ENCODE measurements at regions not wholly inside any gene's neighbourhood (a gene's known extent, or its start where the extent isn't known, plus 50 kb on each side); places are given as distances from the start of the nearest gene placed in this dataset.
"Not testable (repeated sequence)": the region's sequence is repeated elsewhere in the genome, so short reads cannot be mapped to it uniquely, and the experiment has no call there.

GRCh38 chrX:122982521-122982920 is 201.6 kb upstream of the GRIA3 start:
- no peak overlapping the region for H3K4me3 ChIP-seq (ENCODE audit: low read length)
- no peak for TF ChIP-seq CTCF (conservative IDR thresholded peaks at IDR 0.05; ENCODE audit: low read length)
- DNase-seq (ENCODE audit: low read depth), result no peak

GRCh38 chrX:123002844-123003243 is 181.2 kb upstream of the GRIA3 start:
- not testable (repeated sequence) for H3K4me3 ChIP-seq (ENCODE audit: low read length); DNase-seq (ENCODE audit: low read depth)

GRCh38 chrX:123013141-123013540 is 170.9 kb upstream of the GRIA3 start:
- TF ChIP-seq CTCF (conservative IDR thresholded peaks at IDR 0.05; ENCODE audit: low read length), result no peak
- peak; percentile 59 for DNase-seq (ENCODE audit: low read depth)
- no peak overlapping the region for H3K4me3 ChIP-seq (ENCODE audit: low read length)

- TF ChIP-seq CTCF (conservative IDR thresholded peaks at IDR 0.05; ENCODE audit: low read length), result no peak
- H3K4me3 ChIP-seq (ENCODE audit: low read length), result no peak overlapping the region
- no peak for DNase-seq (ENCODE audit: low read depth)
Observed at GRCh38 chrX:123036401-123036800, 147.7 kb upstream of the GRIA3 start.

GRCh38 chrX:123049071-123049625 is 134.9 kb upstream of the GRIA3 start:
- no peak overlapping the region for H3K4me3 ChIP-seq (ENCODE audit: low read length)
- no peak for TF ChIP-seq CTCF (conservative IDR thresholded peaks at IDR 0.05; ENCODE audit: low read length)
- no peak for DNase-seq (ENCODE audit: low read depth)

- H3K4me3 ChIP-seq (ENCODE audit: low read length), result no peak overlapping the region
- no peak for TF ChIP-seq CTCF (conservative IDR thresholded peaks at IDR 0.05; ENCODE audit: low read length)
- no peak for DNase-seq (ENCODE audit: low read depth)
Observed at GRCh38 chrX:123060986-123061385, 123.1 kb upstream of the GRIA3 start.

GRCh38 chrX:123064053-123064452 is 120.0 kb upstream of the GRIA3 start:
- no peak for DNase-seq (ENCODE audit: low read depth)
- TF ChIP-seq CTCF (conservative IDR thresholded peaks at IDR 0.05; ENCODE audit: low read length), result no peak
- H3K4me3 ChIP-seq (ENCODE audit: low read length), result no peak overlapping the region

Data from AG10803 (cell line).